GM18498 (cell line): ENCODE measurements at regions not wholly inside any gene's neighbourhood (a gene's known extent, or its start where the extent isn't known, plus 50 kb on each side); places are given as distances from the start of the nearest gene placed in this dataset.

ENCODE experiments used
- ATAC-seq: cut with Tn5 transposase; IDR thresholded peaks from one replicate; pipeline ENCODE4 v1.9.1; 2021; ENCODE audit warnings: mild to moderate bottlenecking, moderate library complexity; ENCODE audit not compliant: unreplicated experiment

GRCh38 chr14:73800970-73801515 is 50.6 kb upstream of the PTGR2 start:
- no peak for ATAC-seq

GRCh38 chr14:73797543-73798265 is 53.9 kb upstream of the PTGR2 start:
- peak; percentile 69 for ATAC-seq

GRCh38 chr14:73796893-73797542 is 54.6 kb upstream of the PTGR2 start:
- peak; percentile 27 for ATAC-seq

GRCh38 chr14:73796415-73796814 is 55.2 kb upstream of the PTGR2 start:
- no peak for ATAC-seq

- ATAC-seq: no peak
Observed at GRCh38 chr14:73795974-73796373, 55.7 kb upstream of the PTGR2 start.

GRCh38 chr14:73795466-73795865 is 56.2 kb upstream of the PTGR2 start:
- ATAC-seq: no peak

GRCh38 chr14:73794146-73794545 is 57.5 kb upstream of the PTGR2 start:
- no peak for ATAC-seq

- no peak for ATAC-seq
Observed at GRCh38 chr14:73792481-73792880, 59.1 kb upstream of the PTGR2 start.

GRCh38 chr14:73789989-73790581 is 61.5 kb upstream of the PTGR2 start:
- no peak for ATAC-seq

GRCh38 chr14:73788701-73789551 is 62.7 kb upstream of the PTGR2 start:
- ATAC-seq: no peak

GRCh38 chr14:73788317-73788598 is 63.4 kb upstream of the PTGR2 start:
- ATAC-seq: no peak

GRCh38 chr14:73787486-73788316 is 63.9 kb upstream of the PTGR2 start:
- ATAC-seq: peak; percentile 38

- peak; percentile 42 for ATAC-seq
Observed at GRCh38 chr14:73786636-73787485, 64.8 kb upstream of the PTGR2 start.

GRCh38 chr14:73785834-73786635 is 65.6 kb upstream of the PTGR2 start:
- no peak for ATAC-seq

- ATAC-seq: no peak
Observed at GRCh38 chr14:73785336-73785833, 66.2 kb upstream of the PTGR2 start.

- no peak for ATAC-seq
Observed at GRCh38 chr14:73784988-73785313, 66.7 kb upstream of the PTGR2 start.

GRCh38 chr14:73784181-73784987 is 67.2 kb upstream of the PTGR2 start:
- ATAC-seq: no peak
